ENCODE measurements at regions not wholly inside any gene's neighbourhood (a gene's known extent, or its start where the extent isn't known, plus 50 kb on each side); places are given as distances from the start of the nearest gene placed in this dataset.

GRCh38 chr12:22993609-22994315 is 368.8 kb downstream of the ETNK1 start:
- H3K27me3 ChIP-seq (ENCODE audit: control insufficient read depth in 4 of 4, insufficient read depth in 4 of 4, low read length in 3 of 4) = no peaks in the 10 kb centered on the region
- H3K36me3 ChIP-seq (ENCODE audit: control insufficient read depth in 4 of 4, insufficient read depth in 3 of 4, low read depth in 1 of 4, low read length in 3 of 4) = no peaks in the 10 kb centered on the region
- H3K9me3 ChIP-seq (ENCODE audit: control insufficient read depth in 4 of 4, low read length in 3 of 4) = no peaks in the 10 kb centered on the region
- no peak overlapping the region for H3K27ac ChIP-seq (ENCODE audit: low read depth in 1 of 2, low read length in 2 of 2)
- no peak overlapping the region for H3K9ac ChIP-seq (ENCODE audit: low read depth in 1 of 2, low read length in 2 of 2)
- TF ChIP-seq HNF4A (conservative IDR thresholded peaks at IDR 0.05) = no peak
- TF ChIP-seq YY1 (IDR thresholded peaks at IDR 0.05) = no peak
- TF ChIP-seq SP1 (IDR thresholded peaks at IDR 0.05) = no peak
- TF ChIP-seq EGR1 (IDR thresholded peaks at IDR 0.05; ENCODE audit: low read depth in 2 of 2) = no peak
- no peak for TF ChIP-seq RAD21 (IDR thresholded peaks at IDR 0.05)
- TF ChIP-seq NR2F2 (IDR thresholded peaks at IDR 0.05) = no peak
- TF ChIP-seq ZBTB33 (IDR thresholded peaks at IDR 0.05) = no peak
- TF ChIP-seq RXRA (IDR thresholded peaks at IDR 0.05) = no peak
- no peak for TF ChIP-seq FOXA1 (IDR thresholded peaks at IDR 0.05)
- TF ChIP-seq REST (IDR thresholded peaks at IDR 0.05) = no peak
- no peak for TF ChIP-seq TAF1 (conservative IDR thresholded peaks at IDR 0.05)
- TF ChIP-seq MAX (IDR thresholded peaks at IDR 0.05) = no peak
- TF ChIP-seq CTCF (IDR thresholded peaks at IDR 0.05; ENCODE audit: low read depth, low read length, missing input control) = no peak
- no peak for TF ChIP-seq JUND (IDR thresholded peaks at IDR 0.05)
- no peak for TF ChIP-seq HNF4G (IDR thresholded peaks at IDR 0.05)
- no peaks in the 10 kb centered on the region for H3K4me1 ChIP-seq (ENCODE audit: control insufficient read depth in 4 of 4, insufficient read depth in 4 of 4, low read length in 3 of 4)
- H3K4me3 ChIP-seq (ENCODE audit: low read depth in 1 of 3, low read length in 3 of 3) = no peak overlapping the region
- 86% methylated on average over 4 of the region's 4 CpGs for WGBS
- no peak for DNase-seq (ENCODE audit: low spot score)

GRCh38 chr12:22994316-22994675 is 369.3 kb downstream of the ETNK1 start:
- Histone ChIP-seq H3K4me1 (ENCODE audit: control insufficient read depth in 4 of 4, insufficient read depth in 4 of 4, low read length in 3 of 4) (no peaks in the 10 kb centered on the region), H3K27me3 (ENCODE audit: control insufficient read depth in 4 of 4, insufficient read depth in 4 of 4, low read length in 3 of 4) (no peaks in the 10 kb centered on the region), H3K9ac (ENCODE audit: low read depth in 1 of 2, low read length in 2 of 2) (no peak overlapping the region), H3K4me3 (ENCODE audit: low read depth in 1 of 3, low read length in 3 of 3) (no peak overlapping the region), H3K27ac (ENCODE audit: low read depth in 1 of 2, low read length in 2 of 2) (no peak overlapping the region), H3K36me3 (ENCODE audit: control insufficient read depth in 4 of 4, insufficient read depth in 3 of 4, low read depth in 1 of 4, low read length in 3 of 4) (no peaks in the 10 kb centered on the region), H3K9me3 (ENCODE audit: control insufficient read depth in 4 of 4, low read length in 3 of 4) (no peaks in the 10 kb centered on the region)
- 85% methylated on average over 3 of the region's 3 CpGs for WGBS
- DNase-seq (ENCODE audit: low spot score) = no peak
- TF ChIP-seq FOXA1 (IDR thresholded peaks at IDR 0.05) (no peak), MAX (IDR thresholded peaks at IDR 0.05) (no peak), GABPA (IDR thresholded peaks at IDR 0.05 in 1 of 2, conservative IDR thresholded peaks at IDR 0.05 in 1 of 2) (no peak), RXRA (IDR thresholded peaks at IDR 0.05) (no peak), HNF4G (IDR thresholded peaks at IDR 0.05) (no peak), TAF1 (conservative IDR thresholded peaks at IDR 0.05) (no peak), SP1 (IDR thresholded peaks at IDR 0.05) (no peak), ATF3 (IDR thresholded peaks at IDR 0.05) (no peak), RAD21 (IDR thresholded peaks at IDR 0.05) (no peak), YY1 (IDR thresholded peaks at IDR 0.05) (no peak), CTCF (IDR thresholded peaks at IDR 0.05; ENCODE audit: low read depth, low read length, missing input control) (no peak), EGR1 (IDR thresholded peaks at IDR 0.05; ENCODE audit: low read depth in 2 of 2) (no peak), NR2F2 (IDR thresholded peaks at IDR 0.05) (no peak), FOXA2 (IDR thresholded peaks at IDR 0.05) (no peak)

All from liver (tissue), 8 donors.